GM12873 (cell line): ENCODE measurements at regions not wholly inside any gene's neighbourhood (a gene's known extent, or its start where the extent isn't known, plus 50 kb on each side); places are given as distances from the start of the nearest gene placed in this dataset.

Experiments used
- TF ChIP-seq, protein P1 (sequence below): IDR thresholded peaks from 2 replicates; pipeline ENCODE4 v1.5.1; 2012; ENCODE audit warnings: low read depth, mild to moderate bottlenecking, moderate library complexity, low read length, control low read depth; ENCODE audit not compliant: insufficient read depth; ENCODE audit errors: missing control alignments

DNA sequence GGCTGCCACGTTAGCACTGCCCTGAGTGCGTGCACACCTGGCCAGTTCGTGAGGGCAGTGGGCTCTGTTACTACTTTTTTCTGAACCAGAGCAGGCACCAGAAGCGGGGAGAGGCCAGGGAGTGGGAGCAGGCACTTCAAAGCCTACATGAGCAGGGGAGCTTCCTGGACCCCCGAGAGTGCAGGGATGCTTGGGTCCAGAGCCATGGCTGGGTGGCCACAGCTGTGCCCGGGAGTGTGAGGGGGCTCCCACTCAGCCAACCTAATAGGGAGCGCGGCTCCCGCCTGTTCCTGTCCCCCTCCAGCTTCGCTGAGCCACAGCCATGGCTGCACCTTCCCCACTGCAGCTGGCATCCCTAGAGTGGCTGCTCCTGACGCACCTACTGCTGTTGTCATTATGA, 1423.3 kb downstream of the SI start:
- TF ChIP-seq, protein P1, sequence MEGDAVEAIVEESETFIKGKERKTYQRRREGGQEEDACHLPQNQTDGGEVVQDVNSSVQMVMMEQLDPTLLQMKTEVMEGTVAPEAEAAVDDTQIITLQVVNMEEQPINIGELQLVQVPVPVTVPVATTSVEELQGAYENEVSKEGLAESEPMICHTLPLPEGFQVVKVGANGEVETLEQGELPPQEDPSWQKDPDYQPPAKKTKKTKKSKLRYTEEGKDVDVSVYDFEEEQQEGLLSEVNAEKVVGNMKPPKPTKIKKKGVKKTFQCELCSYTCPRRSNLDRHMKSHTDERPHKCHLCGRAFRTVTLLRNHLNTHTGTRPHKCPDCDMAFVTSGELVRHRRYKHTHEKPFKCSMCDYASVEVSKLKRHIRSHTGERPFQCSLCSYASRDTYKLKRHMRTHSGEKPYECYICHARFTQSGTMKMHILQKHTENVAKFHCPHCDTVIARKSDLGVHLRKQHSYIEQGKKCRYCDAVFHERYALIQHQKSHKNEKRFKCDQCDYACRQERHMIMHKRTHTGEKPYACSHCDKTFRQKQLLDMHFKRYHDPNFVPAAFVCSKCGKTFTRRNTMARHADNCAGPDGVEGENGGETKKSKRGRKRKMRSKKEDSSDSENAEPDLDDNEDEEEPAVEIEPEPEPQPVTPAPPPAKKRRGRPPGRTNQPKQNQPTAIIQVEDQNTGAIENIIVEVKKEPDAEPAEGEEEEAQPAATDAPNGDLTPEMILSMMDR = no peak

DNA sequence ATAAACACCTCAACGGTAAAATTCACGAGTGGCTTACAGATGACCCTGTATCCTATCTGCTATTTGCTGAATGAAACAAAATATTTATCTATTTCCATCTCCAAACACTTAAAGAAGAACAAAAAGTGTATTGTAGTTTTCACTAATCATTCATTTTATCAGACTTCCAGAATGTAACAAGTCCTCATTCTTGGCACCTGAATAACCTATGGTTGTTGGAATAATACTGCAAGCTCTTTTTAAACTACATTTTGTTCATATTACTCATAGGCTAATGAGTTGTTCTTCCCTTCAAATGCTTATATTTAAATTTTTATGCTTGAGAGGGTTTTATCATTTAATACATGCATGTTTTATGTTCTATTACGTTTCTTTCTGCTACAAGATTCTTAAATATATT, 1434.1 kb downstream of the SI start:
- TF ChIP-seq, protein P1 = no peak

DNA sequence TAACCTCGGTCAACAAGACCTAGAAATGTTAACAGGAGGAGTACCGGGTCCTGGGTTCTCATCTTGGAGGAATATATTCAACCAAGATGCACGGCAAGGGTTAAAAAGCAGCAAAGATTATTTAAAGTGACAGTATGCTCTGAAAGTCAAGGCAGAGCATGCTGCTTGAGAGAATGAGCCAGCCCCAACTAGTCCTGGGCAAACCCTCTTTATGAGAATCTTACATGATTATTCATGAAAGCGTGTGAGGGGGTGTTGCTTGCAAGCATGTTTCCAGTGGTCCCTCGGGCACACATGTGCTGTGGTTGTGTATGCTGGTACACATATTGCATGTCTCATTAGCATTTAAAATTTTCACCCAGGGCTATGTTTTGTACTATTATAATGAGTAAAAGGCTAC, 1445.6 kb downstream of the SI start:
- TF ChIP-seq, protein P1 = no peak

DNA sequence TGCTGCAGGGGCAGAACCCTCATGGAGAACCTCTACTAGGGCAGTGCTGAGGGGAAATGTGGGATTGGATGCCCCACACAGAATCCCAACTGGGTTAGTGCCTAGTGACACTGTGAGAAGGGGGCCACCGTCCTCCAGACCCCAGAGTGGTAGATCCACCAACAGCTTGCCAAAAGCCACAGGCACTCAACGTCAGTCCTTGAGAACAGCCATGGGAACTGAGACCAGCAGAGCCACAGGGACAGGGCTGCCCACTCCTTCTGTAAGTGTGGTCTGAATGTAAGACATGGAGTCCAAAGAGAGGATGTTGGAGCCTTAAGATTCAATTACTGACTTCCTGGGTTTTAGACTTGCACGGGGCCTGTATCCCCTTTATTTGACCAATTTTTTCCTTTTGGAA, 1451.5 kb downstream of the SI start:
- TF ChIP-seq, protein P1 = no peak

DNA sequence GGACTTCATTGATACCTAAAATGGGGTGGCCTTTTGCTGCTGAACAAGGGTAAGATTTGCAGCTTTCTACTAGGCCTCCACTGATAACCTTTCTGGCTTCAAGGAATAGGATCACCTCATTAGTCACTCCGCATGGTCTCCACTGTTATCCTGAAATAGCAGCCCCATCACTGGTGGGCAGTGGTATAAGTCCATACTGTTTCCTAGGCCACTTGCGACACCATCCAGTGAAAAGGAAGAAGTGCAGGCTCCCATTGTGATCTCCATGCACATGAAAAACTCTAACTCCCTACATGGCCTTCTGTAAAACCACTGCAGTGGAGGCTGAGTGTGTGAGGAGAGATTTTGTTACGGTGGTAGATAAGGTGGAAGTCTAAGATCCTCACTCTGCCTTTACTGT, 1455.9 kb downstream of the SI start:
- TF ChIP-seq, protein P1 = no peak

DNA sequence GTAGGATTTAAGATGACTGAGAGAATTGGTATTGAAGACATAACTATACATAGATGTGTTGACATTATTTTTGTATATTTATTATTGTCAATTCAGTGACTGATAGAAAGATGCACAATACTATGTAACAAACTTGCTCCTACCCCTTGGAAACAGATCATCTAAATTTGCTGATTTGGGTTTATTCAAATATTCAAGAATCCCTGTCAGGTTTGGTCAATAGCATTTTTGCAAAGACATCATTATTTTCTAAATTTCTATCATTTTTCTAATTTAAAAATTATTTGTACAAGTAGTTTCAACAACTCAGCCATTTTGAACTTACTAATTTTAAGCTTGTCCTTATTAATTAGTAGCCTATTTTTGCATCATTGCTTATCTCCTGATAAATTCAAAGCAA, 1463.4 kb downstream of the SI start:
- TF ChIP-seq, protein P1 = no peak

DNA sequence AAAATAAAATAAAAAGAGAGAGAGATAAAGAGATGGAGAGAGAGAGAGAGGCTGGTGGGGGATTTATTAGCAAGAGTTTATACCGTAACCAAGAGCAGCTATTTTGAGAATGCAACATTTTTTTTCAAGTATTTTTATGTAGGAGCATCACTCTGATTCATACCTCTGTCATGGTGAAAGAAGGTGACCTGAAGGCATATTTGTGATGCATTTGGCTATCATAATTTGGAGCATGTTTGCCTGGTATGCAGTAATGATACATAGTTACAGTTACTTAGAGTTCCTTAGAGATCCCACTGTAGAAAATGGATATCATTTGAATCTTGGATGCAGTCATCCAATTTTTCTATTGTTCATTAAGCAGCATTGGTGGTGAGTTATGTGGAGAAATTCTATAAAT, 1472.4 kb downstream of the SI start:
- TF ChIP-seq, protein P1 = no peak
